ENCODE measurements at regions not wholly inside any gene's neighbourhood (a gene's known extent, or its start where the extent isn't known, plus 50 kb on each side); places are given as distances from the start of the nearest gene placed in this dataset.

DNA sequence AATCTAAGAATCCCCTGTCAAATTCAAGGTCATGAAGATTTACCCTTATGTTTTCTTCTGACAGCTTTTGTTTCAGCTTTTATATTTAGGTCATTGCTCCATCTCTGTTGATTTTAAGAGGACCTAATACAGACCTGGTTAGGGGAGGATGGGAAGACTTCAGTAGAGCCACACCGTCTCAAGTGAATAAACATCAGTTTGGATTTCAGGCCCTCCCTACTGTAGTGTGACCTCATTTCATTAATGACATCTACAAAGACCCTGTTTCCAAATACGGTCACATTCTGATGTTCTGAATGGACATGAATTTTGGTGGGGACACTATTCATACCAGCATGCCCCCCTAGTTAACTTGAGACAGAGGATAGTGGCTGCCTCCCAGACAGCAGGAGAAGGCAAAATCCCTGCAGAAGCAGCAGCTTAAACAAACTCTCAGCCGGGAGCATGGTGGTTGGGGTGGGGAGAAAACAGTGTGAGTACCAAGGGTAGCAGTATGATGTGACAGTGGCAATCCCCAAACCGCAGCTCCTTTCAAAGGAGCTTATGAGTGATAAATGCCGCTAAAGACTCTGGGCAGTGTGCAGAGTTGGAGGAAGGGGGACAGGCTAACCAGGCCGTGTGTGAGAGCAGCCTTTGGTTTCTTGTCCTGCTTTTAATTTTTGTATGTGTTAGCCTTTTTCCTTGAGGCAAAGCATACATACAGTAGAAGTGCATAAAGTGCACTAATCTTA, 65.9 kb upstream of the TNP1 start:
- Histone ChIP-seq H3K79me2 (ENCODE audit: insufficient read depth, low read length) (no peaks in the 10 kb centered on the region), H3K4me2 (ENCODE audit: low read length) (no peak overlapping the region), H4K20me1 (ENCODE audit: insufficient read depth, low read length) (no peaks in the 10 kb centered on the region), H3K27ac (ENCODE audit: low read depth, low read length) (no peak overlapping the region), H3K4me1 (ENCODE audit: insufficient read depth, low read length) (no peaks in the 10 kb centered on the region), H3K4me3 (ENCODE audit: insufficient read depth, low read depth, low read length) (no peak overlapping the region), H3K36me3 (ENCODE audit: insufficient read depth, low read length) (no peaks in the 10 kb centered on the region), H3K27me3 (ENCODE audit: insufficient read depth, low read length) (no peaks in the 10 kb centered on the region), H3K9me3 (ENCODE audit: insufficient read depth, low read depth, low read length) (no peaks in the 10 kb centered on the region), H2AFZ (ENCODE audit: low read depth, low read length) (no peak overlapping the region), H3K9ac (ENCODE audit: low read length) (no peak overlapping the region)
- Mint-ChIP-seq H3K4me1 (ENCODE audit: low read depth, unreplicated experiment) (no peaks in the 10 kb centered on the region), H3K4me3 (ENCODE audit: unreplicated experiment) (no peak overlapping the region), H3K27me3 (ENCODE audit: low read depth, unreplicated experiment) (peaks cover 9% of the 10 kb centered on the region), H3K27ac (ENCODE audit: unreplicated experiment) (no peak overlapping the region), H3K36me3 (ENCODE audit: low read depth, unreplicated experiment) (no peaks in the 10 kb centered on the region), H3K9me3 (ENCODE audit: unreplicated experiment) (no peaks in the 10 kb centered on the region)
- DNase-seq (ENCODE audit: low read depth) (no peak), FAIRE-seq (no peak)
- TF ChIP-seq CTCF (IDR thresholded peaks at IDR 0.05; ENCODE audit: insufficient read depth, low read depth, low read length) (no peak), EZH2 (IDR thresholded peaks at IDR 0.05; ENCODE audit: insufficient read depth, low read length) (no peak)

- no peak for TF ChIP-seq EZH2 (IDR thresholded peaks at IDR 0.05; ENCODE audit: insufficient read depth, low read length)
- TF ChIP-seq CTCF (IDR thresholded peaks at IDR 0.05; ENCODE audit: insufficient read depth, low read depth, low read length): no peak
- H3K27ac Mint-ChIP-seq (ENCODE audit: unreplicated experiment): no peak overlapping the region
- DNase-seq (ENCODE audit: low read depth) (no peak), FAIRE-seq (no peak)
- Histone ChIP-seq H3K36me3 (ENCODE audit: insufficient read depth, low read length) (no peaks in the 10 kb centered on the region), H3K9ac (ENCODE audit: low read length) (no peak overlapping the region), H2AFZ (ENCODE audit: low read depth, low read length) (no peak overlapping the region), H3K4me3 (ENCODE audit: insufficient read depth, low read depth, low read length) (no peak overlapping the region), H3K4me1 (ENCODE audit: insufficient read depth, low read length) (peaks cover 3% of the 10 kb centered on the region), H3K4me2 (ENCODE audit: low read length) (no peak overlapping the region), H3K79me2 (ENCODE audit: insufficient read depth, low read length) (no peaks in the 10 kb centered on the region), H3K9me3 (ENCODE audit: insufficient read depth, low read depth, low read length) (no peaks in the 10 kb centered on the region), H3K27ac (ENCODE audit: low read depth, low read length) (no peak overlapping the region), H3K27me3 (ENCODE audit: insufficient read depth, low read length) (no peaks in the 10 kb centered on the region), H4K20me1 (ENCODE audit: insufficient read depth, low read length) (no peaks in the 10 kb centered on the region)
- H3K4me3 Mint-ChIP-seq (ENCODE audit: unreplicated experiment): no peak overlapping the region
- H3K27me3 Mint-ChIP-seq (ENCODE audit: low read depth, unreplicated experiment): peaks cover 11% of the 10 kb centered on the region
- no peaks in the 10 kb centered on the region for H3K36me3 Mint-ChIP-seq (ENCODE audit: low read depth, unreplicated experiment)
- no peaks in the 10 kb centered on the region for H3K9me3 Mint-ChIP-seq (ENCODE audit: unreplicated experiment)
- no peaks in the 10 kb centered on the region for H3K4me1 Mint-ChIP-seq (ENCODE audit: low read depth, unreplicated experiment)
Measured at GRCh38 chr2:216925006-216925405, 65.1 kb upstream of the TNP1 start.

GRCh38 chr2:216923706-216924105, 63.8 kb upstream of the TNP1 start:
- H3K4me1 ChIP-seq (ENCODE audit: insufficient read depth, low read length): peaks cover 3% of the 10 kb centered on the region
- H4K20me1 ChIP-seq (ENCODE audit: insufficient read depth, low read length): no peaks in the 10 kb centered on the region
- H2AFZ ChIP-seq (ENCODE audit: low read depth, low read length): no peak overlapping the region
- no peak overlapping the region for H3K4me2 ChIP-seq (ENCODE audit: low read length)
- no peak for DNase-seq (ENCODE audit: low read depth)
- H3K27me3 ChIP-seq (ENCODE audit: insufficient read depth, low read length): no peaks in the 10 kb centered on the region
- H3K27ac ChIP-seq (ENCODE audit: low read depth, low read length): no peak overlapping the region
- no peaks in the 10 kb centered on the region for H3K9me3 ChIP-seq (ENCODE audit: insufficient read depth, low read depth, low read length)
- Mint-ChIP-seq H3K4me1 (ENCODE audit: low read depth, unreplicated experiment) (no peaks in the 10 kb centered on the region), H3K36me3 (ENCODE audit: low read depth, unreplicated experiment) (no peaks in the 10 kb centered on the region), H3K9me3 (ENCODE audit: unreplicated experiment) (no peaks in the 10 kb centered on the region), H3K27ac (ENCODE audit: unreplicated experiment) (no peak overlapping the region), H3K27me3 (ENCODE audit: low read depth, unreplicated experiment) (peaks cover 11% of the 10 kb centered on the region), H3K4me3 (ENCODE audit: unreplicated experiment) (no peak overlapping the region)
- H3K79me2 ChIP-seq (ENCODE audit: insufficient read depth, low read length): no peaks in the 10 kb centered on the region
- TF ChIP-seq EZH2 (IDR thresholded peaks at IDR 0.05; ENCODE audit: insufficient read depth, low read length): no peak
- no peak for TF ChIP-seq CTCF (IDR thresholded peaks at IDR 0.05; ENCODE audit: insufficient read depth, low read depth, low read length)
- no peak overlapping the region for H3K4me3 ChIP-seq (ENCODE audit: insufficient read depth, low read depth, low read length)
- no peaks in the 10 kb centered on the region for H3K36me3 ChIP-seq (ENCODE audit: insufficient read depth, low read length)
- H3K9ac ChIP-seq (ENCODE audit: low read length): no peak overlapping the region
- no peak for FAIRE-seq
